ENCODE measurements at regions not wholly inside any gene's neighbourhood (a gene's known extent, or its start where the extent isn't known, plus 50 kb on each side); places are given as distances from the start of the nearest gene placed in this dataset.
"Not testable (repeated sequence)": the region's sequence is repeated elsewhere in the genome, so short reads cannot be mapped to it uniquely, and the experiment has no call there.

DNA sequence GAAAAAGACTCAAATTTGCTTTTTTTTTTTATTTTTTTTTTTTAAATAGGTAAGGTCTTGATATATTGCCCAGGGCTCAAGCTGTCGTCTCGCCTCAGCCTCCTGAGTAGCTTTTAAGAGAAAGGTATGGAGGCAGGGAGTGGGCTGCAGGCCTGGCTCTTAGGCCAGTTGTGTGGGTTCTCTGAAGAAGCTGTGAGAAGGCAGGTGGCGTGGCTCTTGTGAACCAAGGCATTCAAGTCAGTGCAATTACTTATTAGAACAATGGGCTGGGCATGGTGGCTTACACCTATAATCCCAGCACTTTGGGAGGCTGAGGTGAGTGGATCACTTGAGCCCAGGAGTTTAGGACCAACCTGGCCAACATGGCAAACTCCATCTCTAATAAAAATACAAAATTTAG, 244.0 kb upstream of the SFRP2 start:
- DNase-seq (ENCODE audit: low spot score), result no peak

- no peak for DNase-seq (ENCODE audit: low spot score)
Observed at GRCh38 chr4:154030746-154031145, 241.9 kb upstream of the SFRP2 start.

DNA sequence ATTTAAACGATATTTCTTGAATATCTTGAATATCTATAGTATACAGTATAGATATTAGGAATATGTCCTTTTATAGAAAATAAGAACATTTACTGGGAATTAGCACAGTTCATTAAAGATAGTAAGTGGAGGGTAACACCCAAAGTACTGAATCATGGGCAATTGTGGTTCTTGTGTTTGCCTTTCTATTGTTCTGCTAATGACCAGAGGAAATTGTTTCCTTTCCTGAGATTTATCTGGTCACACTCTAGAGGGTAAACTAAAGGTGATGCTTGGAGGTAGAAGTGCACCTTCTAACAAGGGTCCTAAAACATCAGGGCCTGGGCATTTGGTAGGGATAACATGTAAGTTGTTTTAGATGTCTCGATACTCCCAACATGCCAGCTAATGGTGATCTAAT, 241.3 kb upstream of the SFRP2 start:
- no peak for DNase-seq (ENCODE audit: low spot score)

- DNase-seq (ENCODE audit: low spot score), result no peak
Observed at GRCh38 chr4:154029171-154029570, 240.3 kb upstream of the SFRP2 start.

DNA sequence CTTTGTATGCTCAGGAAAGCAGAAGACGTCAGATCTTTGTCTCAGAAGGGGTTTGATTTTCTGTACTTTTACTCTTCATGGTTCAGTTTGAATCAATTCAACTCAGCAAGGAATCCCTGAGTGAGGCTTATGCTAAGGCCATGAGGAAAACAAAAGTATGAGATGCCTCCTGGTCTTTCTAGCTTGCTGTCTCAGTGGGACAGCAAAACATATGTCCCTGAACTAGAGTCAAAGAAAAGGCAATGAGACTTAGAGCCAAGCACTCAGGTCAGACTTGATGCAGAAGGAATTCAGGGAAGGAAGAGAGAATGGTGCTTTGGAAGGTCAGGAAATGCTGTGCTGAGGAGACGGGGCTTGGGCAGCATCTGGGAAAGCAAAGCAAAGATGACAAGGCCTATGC, 236.2 kb upstream of the SFRP2 start:
- no peak for DNase-seq (ENCODE audit: low spot score)

DNA sequence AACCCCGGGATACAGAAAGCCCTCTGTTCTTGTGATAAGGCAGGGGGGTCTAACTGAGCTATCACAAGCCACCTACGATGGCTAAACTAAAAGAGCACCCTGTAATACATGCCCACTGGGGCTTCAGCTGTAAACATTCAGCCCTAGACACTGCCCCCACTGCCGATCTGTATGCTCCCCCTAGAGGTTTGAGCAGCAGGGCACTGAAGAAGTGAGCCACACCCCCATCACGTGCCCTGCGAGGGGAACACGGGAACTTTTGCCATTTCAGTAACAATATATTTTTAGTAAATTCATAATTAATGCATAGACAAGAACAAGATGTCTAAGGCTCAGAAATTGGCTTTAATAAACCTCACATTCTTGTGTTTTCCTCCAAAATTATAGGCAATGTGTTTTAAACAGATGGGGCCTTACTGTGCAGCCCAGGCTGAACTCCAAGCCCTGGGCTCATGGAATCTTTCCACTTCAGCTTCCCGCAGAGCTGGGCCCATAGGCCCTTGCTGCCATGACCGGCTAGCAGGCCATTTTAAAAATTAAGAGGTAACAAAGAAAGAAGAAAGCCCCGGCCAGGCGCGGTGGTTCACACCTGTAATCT, 235.3 kb upstream of the SFRP2 start:
- no peak for DNase-seq (ENCODE audit: low spot score)

DNA sequence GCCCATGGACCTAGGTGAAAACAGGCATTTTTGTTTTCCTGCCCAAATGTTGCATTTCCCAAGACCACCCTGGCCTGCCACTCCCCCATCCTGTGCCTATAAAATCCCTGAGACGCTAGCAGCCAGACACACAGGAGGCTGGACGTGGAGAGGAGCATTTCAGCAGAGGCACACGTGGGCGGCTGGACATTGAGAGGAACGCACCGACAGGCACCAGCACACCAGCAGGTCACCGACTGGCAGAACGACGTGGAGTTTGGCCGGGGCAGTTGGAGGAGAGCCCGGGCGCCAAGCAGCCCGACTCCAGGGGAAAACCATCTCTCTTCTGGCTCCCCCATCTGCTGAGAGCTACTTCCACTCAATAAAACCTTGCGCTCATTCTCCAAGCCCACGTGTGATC, 234.8 kb upstream of the SFRP2 start:
- not testable (repeated sequence) for DNase-seq (ENCODE audit: low spot score)

- DNase-seq (ENCODE audit: low spot score), result no peak
Observed at GRCh38 chr4:154019811-154020210, 230.9 kb upstream of the SFRP2 start.

DNA sequence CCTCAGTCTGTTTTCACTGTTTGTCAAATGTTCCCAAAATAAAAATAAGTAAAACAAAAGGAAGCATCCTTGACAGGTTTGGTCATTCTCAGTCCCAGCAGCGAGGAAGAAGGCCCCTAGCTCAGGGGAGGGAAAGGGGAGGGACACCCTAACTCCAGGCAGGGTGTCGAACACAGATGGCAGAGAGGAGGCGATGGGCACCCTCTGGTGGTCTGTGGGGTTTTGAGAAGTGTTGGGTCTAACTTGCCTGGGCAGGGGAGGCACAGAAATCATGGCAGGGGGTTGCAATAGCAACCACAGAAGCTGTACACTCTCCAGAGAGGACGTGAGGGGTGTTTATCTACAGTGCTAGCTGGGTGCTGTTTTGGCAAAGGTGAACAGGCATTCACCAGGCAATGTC, 229.8 kb upstream of the SFRP2 start:
- no peak for DNase-seq (ENCODE audit: low spot score)

- DNase-seq (ENCODE audit: low spot score), result no peak
Observed at GRCh38 chr4:154015578-154015977, 226.7 kb upstream of the SFRP2 start.

- DNase-seq (ENCODE audit: low spot score), result no peak
Observed at GRCh38 chr4:154014407-154015321, 225.8 kb upstream of the SFRP2 start.

GRCh38 chr4:154013576-154013975, 224.7 kb upstream of the SFRP2 start:
- DNase-seq (ENCODE audit: low spot score), result no peak

DNA sequence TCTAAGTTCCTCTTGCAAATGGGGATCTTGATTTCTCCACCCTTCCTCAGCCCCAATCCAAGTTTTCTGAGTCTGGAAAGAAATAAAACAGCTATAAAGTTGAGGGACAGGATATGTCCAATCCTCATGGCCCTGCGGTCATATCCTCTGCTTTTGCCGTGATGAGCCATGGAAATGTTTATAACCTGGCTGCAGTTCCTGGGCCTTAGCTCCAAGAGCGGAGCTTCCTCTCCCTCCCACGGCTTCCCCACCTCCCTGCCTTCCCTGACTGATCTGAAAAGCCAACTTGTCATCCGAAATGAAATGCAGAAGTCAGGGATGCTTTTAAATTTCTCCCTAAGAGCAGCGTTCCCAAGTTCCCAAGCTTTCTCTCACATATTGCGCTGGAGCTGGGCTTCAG, 221.5 kb upstream of the SFRP2 start:
- peak; percentile 26 for DNase-seq (ENCODE audit: low spot score)

GRCh38 chr4:154009788-154010187, 220.9 kb upstream of the SFRP2 start:
- no peak for DNase-seq (ENCODE audit: low spot score)

DNA sequence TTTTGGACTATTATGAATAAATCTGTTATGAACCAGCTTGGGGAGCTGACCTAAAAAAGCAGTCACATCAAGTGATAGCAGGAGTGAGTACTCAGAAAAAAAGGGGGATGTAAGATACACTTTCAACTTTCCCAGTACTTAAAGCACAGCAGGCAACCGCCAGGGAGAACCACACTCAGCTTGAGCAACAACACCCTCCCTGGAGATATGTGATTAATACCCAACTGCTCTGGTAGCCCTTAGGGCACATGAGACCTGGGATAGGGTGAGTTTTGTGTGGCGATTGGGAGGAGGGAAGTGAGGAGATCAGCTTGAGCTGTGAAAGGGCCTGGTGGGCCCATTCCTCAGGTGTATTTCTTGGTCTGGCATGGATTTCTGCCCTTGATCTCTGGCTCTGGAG, 220.3 kb upstream of the SFRP2 start:
- DNase-seq (ENCODE audit: low spot score), result no peak

DNA sequence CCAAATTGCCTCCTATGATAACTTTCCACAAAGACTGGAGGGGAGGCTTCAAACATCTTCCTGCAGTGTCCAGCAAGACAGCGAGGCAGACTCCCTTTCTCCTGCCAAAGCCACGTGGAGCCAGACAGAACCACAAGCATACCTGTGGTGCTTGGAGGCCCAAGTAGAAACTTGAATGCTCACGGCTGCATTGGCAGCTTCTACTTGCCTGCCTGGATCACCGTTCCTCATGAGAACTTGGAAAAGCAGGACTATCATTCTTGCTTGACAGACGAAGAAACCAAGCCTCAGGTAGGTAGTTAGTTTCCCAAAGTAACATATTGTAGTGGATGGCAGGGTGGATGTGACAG, 216.3 kb upstream of the SFRP2 start:
- no peak for DNase-seq (ENCODE audit: low spot score)

DNA sequence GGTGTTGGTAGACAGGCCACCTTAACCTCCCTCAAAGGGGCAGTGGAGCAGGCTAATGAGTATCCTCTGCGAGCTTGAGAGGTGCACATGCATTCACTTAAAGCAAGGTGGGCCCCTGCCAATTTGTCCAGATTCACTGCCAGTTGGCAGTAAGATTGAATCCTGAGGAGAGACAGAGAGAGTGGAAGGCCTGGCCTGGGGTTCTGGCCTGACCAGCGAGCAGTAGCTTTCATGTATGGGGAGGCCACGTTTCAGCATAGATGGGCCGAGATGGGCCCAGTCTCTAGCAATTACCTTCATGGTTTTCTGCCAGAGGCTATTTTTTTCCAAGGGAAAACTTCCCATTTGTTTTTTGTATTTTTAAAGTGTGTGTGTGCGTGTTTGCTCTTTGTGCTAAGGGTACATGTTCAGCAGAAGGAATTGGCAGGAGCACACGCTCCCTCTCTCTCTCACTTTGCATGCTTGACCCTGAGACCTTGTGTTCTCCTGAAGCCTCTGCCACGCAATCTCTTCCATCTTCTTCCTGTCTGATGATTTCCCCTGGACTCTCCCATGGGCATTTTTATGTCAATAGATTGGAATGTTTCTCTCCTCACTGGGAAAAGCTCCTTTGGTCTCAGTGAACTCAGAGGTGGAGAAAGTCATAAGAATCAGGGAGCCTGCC, 215.8 kb upstream of the SFRP2 start:
- no peak for DNase-seq (ENCODE audit: low spot score)

GRCh38 chr4:154004016-154004415, 215.1 kb upstream of the SFRP2 start:
- no peak for DNase-seq (ENCODE audit: low spot score)

DNA sequence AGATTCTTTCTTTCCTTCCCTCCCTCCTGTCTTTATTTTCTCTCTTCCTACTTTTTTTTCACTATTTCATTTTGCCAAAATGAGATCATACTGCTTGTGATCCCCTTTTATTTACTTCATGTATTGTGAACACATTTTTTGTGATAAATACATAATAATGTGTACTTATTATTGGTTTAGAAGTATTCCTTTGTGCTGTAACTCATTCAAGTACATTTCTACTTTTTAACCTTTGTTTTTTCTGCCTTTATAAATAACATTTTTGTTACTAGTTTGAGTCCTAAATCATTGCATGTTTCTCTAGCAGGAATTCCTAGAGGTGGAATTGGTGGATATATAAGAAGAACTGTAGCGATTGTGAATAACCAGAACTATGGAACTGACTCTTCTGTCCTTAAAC, 214.5 kb upstream of the SFRP2 start:
- no peak for DNase-seq (ENCODE audit: low spot score)

DNA sequence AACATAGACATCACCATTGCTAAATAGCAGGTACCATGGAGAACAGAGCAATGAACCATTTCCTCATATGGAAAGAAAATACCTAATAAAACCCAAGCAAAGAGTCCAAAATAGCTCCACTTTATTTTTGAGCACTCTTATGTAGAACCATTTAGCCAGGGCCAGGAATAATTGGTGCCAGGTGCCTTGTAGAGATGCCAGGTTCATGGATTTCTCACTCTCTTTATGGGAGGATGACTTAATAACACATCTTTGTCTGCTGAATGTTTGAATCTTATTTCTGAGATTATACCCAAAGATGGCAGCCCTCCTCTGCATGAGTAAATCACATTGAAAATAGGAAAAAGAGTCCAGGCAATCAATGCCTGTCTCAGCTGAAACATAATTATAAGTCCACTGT, 212.3 kb upstream of the SFRP2 start:
- no peak for DNase-seq (ENCODE audit: low spot score)

- DNase-seq (ENCODE audit: low spot score), result no peak
Observed at GRCh38 chr4:153997516-153997915, 208.6 kb upstream of the SFRP2 start.

GRCh38 chr4:153989505-153989904, 200.6 kb upstream of the SFRP2 start:
- no peak for DNase-seq (ENCODE audit: low spot score)
